ENCODE measurements at regions not wholly inside any gene's neighbourhood (a gene's known extent, or its start where the extent isn't known, plus 50 kb on each side); places are given as distances from the start of the nearest gene placed in this dataset.
"Not testable (repeated sequence)": the region's sequence is repeated elsewhere in the genome, so short reads cannot be mapped to it uniquely, and the experiment has no call there.

GRCh38 chr13:62407871-62408270, 992.2 kb upstream of the PCDH20 start:
- intact Hi-C loops (cut with DNase I) = no loop called here
- DNase-seq = no peak
- no peak for ATAC-seq (ENCODE audit: poor library complexity)

GRCh38 chr13:62388515-62388914, 972.9 kb upstream of the PCDH20 start:
- intact Hi-C loops (cut with DNase I) = no loop called here
- ATAC-seq (ENCODE audit: poor library complexity) (no peak), DNase-seq (no peak)

- DNase-seq (no peak), ATAC-seq (ENCODE audit: poor library complexity) (no peak)
- intact Hi-C loops (cut with DNase I) = no loop called here
Observed at GRCh38 chr13:62387647-62388046, 972.0 kb upstream of the PCDH20 start.

GRCh38 chr13:62379241-62379640, 963.6 kb upstream of the PCDH20 start:
- ATAC-seq (ENCODE audit: poor library complexity); DNase-seq; intact Hi-C loops (cut with DNase I): not testable (repeated sequence)

- intact Hi-C loops (cut with DNase I) = no loop called here
- DNase-seq = no peak
- ATAC-seq (ENCODE audit: poor library complexity) = no peak
Observed at GRCh38 chr13:62377838-62378237, 962.2 kb upstream of the PCDH20 start.

- ATAC-seq (ENCODE audit: poor library complexity) = no peak
- no peak for DNase-seq
- intact Hi-C loops (cut with DNase I) = no loop called here
Observed at GRCh38 chr13:62375653-62376052, 960.0 kb upstream of the PCDH20 start.

GRCh38 chr13:62371737-62372136, 956.1 kb upstream of the PCDH20 start:
- intact Hi-C loops (cut with DNase I) = no loop called here
- DNase-seq = no peak
- ATAC-seq (ENCODE audit: poor library complexity) = no peak

- intact Hi-C loops (cut with DNase I); DNase-seq; ATAC-seq (ENCODE audit: poor library complexity): not testable (repeated sequence)
Observed at GRCh38 chr13:62367971-62368370, 952.3 kb upstream of the PCDH20 start.

- intact Hi-C loops (cut with DNase I) = no loop called here
- DNase-seq = no peak
- no peak for ATAC-seq (ENCODE audit: poor library complexity)
Observed at GRCh38 chr13:62360609-62361008, 945.0 kb upstream of the PCDH20 start.

GRCh38 chr13:62358646-62358932, 942.9 kb upstream of the PCDH20 start:
- no peak for DNase-seq
- intact Hi-C loops (cut with DNase I) = no loop called here
- ATAC-seq (ENCODE audit: poor library complexity) = no peak

- no peak for DNase-seq
- ATAC-seq (ENCODE audit: poor library complexity) = no peak
- intact Hi-C loops (cut with DNase I) = no loop called here
Observed at GRCh38 chr13:62357887-62358645, 942.4 kb upstream of the PCDH20 start.

GRCh38 chr13:62356977-62357376, 941.3 kb upstream of the PCDH20 start:
- intact Hi-C loops (cut with DNase I) = no loop called here
- no peak for DNase-seq
- ATAC-seq (ENCODE audit: poor library complexity) = no peak

- no peak for DNase-seq
- ATAC-seq (ENCODE audit: poor library complexity) = no peak
- intact Hi-C loops (cut with DNase I) = no loop called here
Observed at GRCh38 chr13:62337109-62337880, 921.6 kb upstream of the PCDH20 start.

GRCh38 chr13:62336507-62336906, 920.9 kb upstream of the PCDH20 start:
- intact Hi-C loops (cut with DNase I) = no loop called here
- ATAC-seq (ENCODE audit: poor library complexity) (no peak), DNase-seq (no peak)

GRCh38 chr13:62333466-62333865, 917.8 kb upstream of the PCDH20 start:
- ATAC-seq (ENCODE audit: poor library complexity) = no peak
- DNase-seq = no peak
- intact Hi-C loops (cut with DNase I) = no loop called here

GRCh38 chr13:62331384-62331783, 915.7 kb upstream of the PCDH20 start:
- DNase-seq (no peak), ATAC-seq (ENCODE audit: poor library complexity) (no peak)
- intact Hi-C loops (cut with DNase I) = no loop called here

- no peak for ATAC-seq (ENCODE audit: poor library complexity)
- intact Hi-C loops (cut with DNase I) = no loop called here
- no peak for DNase-seq
Observed at GRCh38 chr13:62327367-62327766, 911.7 kb upstream of the PCDH20 start.

GRCh38 chr13:62324842-62325241, 909.2 kb upstream of the PCDH20 start:
- DNase-seq (no peak), ATAC-seq (ENCODE audit: poor library complexity) (no peak)
- intact Hi-C loops (cut with DNase I) = no loop called here

- DNase-seq (no peak), ATAC-seq (ENCODE audit: poor library complexity) (no peak)
- intact Hi-C loops (cut with DNase I) = no loop called here
Observed at GRCh38 chr13:62321895-62322294, 906.2 kb upstream of the PCDH20 start.

GRCh38 chr13:62321139-62321538, 905.5 kb upstream of the PCDH20 start:
- no peak for ATAC-seq (ENCODE audit: poor library complexity)
- intact Hi-C loops (cut with DNase I) = no loop called here

More at GRCh38 chr13:62321139-62321538, 905.5 kb upstream of the PCDH20 start:
- no peak for DNase-seq
